ENCODE measurements at regions not wholly inside any gene's neighbourhood (a gene's known extent, or its start where the extent isn't known, plus 50 kb on each side); places are given as distances from the start of the nearest gene placed in this dataset.

GRCh38 chr12:126952096-126953007, 1314.6 kb upstream of the TMEM132C start (continued):
- TF ChIP-seq CHD7 (IDR thresholded peaks at IDR 0.05; ENCODE audit: insufficient replicate concordance, low read length) (no peak), GABPA (IDR thresholded peaks at IDR 0.05; ENCODE audit: borderline replicate concordance, insufficient read depth, low read length) (no peak), SAP30 (IDR thresholded peaks at IDR 0.05; ENCODE audit: insufficient read depth, insufficient replicate concordance, low read length) (no peak), ZNF274 (IDR thresholded peaks at IDR 0.05; ENCODE audit: borderline replicate concordance, extremely low read depth, low read length) (no peak), HDAC2 (IDR thresholded peaks at IDR 0.05; ENCODE audit: borderline replicate concordance in 1 of 2, low read depth in 2 of 2, low read length in 2 of 2) (no peak), RAD21 (IDR thresholded peaks at IDR 0.05 in 1 of 2, conservative IDR thresholded peaks at IDR 0.05 in 1 of 2; ENCODE audit: low read depth in 2 of 2, low read length in 2 of 2) (no peak), CBX5 (IDR thresholded peaks at IDR 0.05; ENCODE audit: low read depth, low read length) (no peak), NRF1 (IDR thresholded peaks at IDR 0.05; ENCODE audit: low read depth, low read length) (no peak)
